SK-N-SH (cell line): ENCODE measurements at regions not wholly inside any gene's neighbourhood (a gene's known extent, or its start where the extent isn't known, plus 50 kb on each side); places are given as distances from the start of the nearest gene placed in this dataset.

Experiments
- EP300 ChIP-seq, 2 experiments: IDR thresholded peaks; 2 replicates each; pipeline versions ENCODE4 v1.4.0 to v1.6.1; 2012; ENCODE audit warnings: borderline replicate concordance in 1 of 2, low read depth in 1 of 2, low read length in 1 of 2
- FOXM1 ChIP-seq: IDR thresholded peaks from 2 replicates; pipeline ENCODE4 v1.4.0; 2012; ENCODE audit warnings: low read depth, mild to moderate bottlenecking
- MXI1 ChIP-seq: IDR thresholded peaks from 2 replicates; pipeline ENCODE4 v1.6.1; 2012; ENCODE audit warnings: mild to moderate bottlenecking, low read depth, low read length, improper control_type of control experiment
- POLR2AphosphoS5 ChIP-seq: IDR thresholded peaks from 2 replicates; pipeline ENCODE4 v1.6.1; 2012; ENCODE audit warnings: low read depth, low read length
- RAD21 ChIP-seq: IDR thresholded peaks from 2 replicates; pipeline ENCODE4 v1.6.1; 2012; ENCODE audit warnings: mild to moderate bottlenecking, low read length
- TAF1 ChIP-seq: IDR thresholded peaks from 2 replicates; pipeline ENCODE4 v1.6.1; 2012; ENCODE audit warnings: low read depth, mild to moderate bottlenecking, low read length, moderate library complexity, borderline replicate concordance
- TCF12 ChIP-seq: IDR thresholded peaks from 2 replicates; pipeline ENCODE4 v1.4.0; 2012
- YY1 ChIP-seq: IDR thresholded peaks from 2 replicates; pipeline ENCODE4 v1.4.0; 2012; ENCODE audit warnings: low read depth, mild to moderate bottlenecking
- TF ChIP-seq, protein P1 (sequence below): fragments of 200-600 bp; sonication (generic); IDR thresholded peaks from 2 replicates; pipeline ENCODE4 v1.6.1; 2017; ENCODE audit warnings: antibody characterized with exemption, mild to moderate bottlenecking, moderate library complexity
- TF ChIP-seq, protein P2 (sequence below): IDR thresholded peaks from 2 replicates; pipeline ENCODE4; 2012
- TF ChIP-seq, protein P3 (sequence below): fragments of 150-350 bp; IDR thresholded peaks from 2 replicates; pipeline ENCODE4 v1.6.1; 2017; ENCODE audit warnings: antibody characterized with exemption, low read length, low read depth, borderline replicate concordance

DNA sequence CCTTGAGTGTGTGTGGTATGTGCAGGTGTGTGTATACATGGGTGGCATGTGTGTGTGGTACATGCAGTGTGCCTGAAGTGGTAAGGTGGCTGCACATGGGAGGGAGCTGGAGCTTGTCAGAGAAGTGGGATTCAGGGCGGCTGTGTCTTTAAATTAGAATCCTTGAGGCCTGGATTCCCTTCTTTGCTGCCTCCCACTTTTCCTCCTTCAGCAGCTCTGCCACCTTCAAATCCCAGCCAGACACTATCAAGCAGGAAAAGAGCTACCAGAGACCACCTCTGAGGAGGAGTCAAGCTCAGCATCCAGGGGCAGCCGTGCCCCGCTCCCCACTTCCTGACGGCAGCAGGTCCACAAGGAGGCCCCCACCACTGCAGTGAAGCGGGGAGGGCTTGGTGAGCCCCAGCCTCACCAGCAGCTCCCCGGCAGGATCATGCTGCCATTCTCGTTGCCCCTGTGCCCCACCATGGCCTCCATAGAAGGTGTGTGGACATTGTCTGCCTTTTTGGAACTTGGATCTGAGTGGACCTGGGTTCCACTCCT, 131.0 kb upstream of the MLN start:
- TF ChIP-seq, protein P1, sequence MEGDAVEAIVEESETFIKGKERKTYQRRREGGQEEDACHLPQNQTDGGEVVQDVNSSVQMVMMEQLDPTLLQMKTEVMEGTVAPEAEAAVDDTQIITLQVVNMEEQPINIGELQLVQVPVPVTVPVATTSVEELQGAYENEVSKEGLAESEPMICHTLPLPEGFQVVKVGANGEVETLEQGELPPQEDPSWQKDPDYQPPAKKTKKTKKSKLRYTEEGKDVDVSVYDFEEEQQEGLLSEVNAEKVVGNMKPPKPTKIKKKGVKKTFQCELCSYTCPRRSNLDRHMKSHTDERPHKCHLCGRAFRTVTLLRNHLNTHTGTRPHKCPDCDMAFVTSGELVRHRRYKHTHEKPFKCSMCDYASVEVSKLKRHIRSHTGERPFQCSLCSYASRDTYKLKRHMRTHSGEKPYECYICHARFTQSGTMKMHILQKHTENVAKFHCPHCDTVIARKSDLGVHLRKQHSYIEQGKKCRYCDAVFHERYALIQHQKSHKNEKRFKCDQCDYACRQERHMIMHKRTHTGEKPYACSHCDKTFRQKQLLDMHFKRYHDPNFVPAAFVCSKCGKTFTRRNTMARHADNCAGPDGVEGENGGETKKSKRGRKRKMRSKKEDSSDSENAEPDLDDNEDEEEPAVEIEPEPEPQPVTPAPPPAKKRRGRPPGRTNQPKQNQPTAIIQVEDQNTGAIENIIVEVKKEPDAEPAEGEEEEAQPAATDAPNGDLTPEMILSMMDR: no peak
- TF ChIP-seq, protein P2, sequence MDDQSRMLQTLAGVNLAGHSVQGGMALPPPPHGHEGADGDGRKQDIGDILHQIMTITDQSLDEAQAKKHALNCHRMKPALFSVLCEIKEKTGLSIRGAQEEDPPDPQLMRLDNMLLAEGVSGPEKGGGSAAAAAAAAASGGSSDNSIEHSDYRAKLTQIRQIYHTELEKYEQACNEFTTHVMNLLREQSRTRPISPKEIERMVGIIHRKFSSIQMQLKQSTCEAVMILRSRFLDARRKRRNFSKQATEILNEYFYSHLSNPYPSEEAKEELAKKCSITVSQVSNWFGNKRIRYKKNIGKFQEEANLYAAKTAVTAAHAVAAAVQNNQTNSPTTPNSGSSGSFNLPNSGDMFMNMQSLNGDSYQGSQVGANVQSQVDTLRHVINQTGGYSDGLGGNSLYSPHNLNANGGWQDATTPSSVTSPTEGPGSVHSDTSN: no peak
- TF ChIP-seq MXI1 (no peak), YY1 (no peak), FOXM1 (no peak), EP300 (IDR thresholded peaks at IDR 0.05; ENCODE audit: borderline replicate concordance in 1 of 2, low read depth in 1 of 2, low read length in 1 of 2) (no peak), TCF12 (no peak), TAF1 (no peak), RAD21 (no peak), POLR2AphosphoS5 (no peak)
- TF ChIP-seq, protein P3, sequence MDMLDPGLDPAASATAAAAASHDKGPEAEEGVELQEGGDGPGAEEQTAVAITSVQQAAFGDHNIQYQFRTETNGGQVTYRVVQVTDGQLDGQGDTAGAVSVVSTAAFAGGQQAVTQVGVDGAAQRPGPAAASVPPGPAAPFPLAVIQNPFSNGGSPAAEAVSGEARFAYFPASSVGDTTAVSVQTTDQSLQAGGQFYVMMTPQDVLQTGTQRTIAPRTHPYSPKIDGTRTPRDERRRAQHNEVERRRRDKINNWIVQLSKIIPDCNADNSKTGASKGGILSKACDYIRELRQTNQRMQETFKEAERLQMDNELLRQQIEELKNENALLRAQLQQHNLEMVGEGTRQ: no peak
